KMS-11 (cell line): ENCODE measurements at regions not wholly inside any gene's neighbourhood (a gene's known extent, or its start where the extent isn't known, plus 50 kb on each side); places are given as distances from the start of the nearest gene placed in this dataset.

ENCODE experiments used
- H2AFZ ChIP-seq: fragments of 200-600 bp; sonication (generic); 2 replicates; pipeline ENCODE4 v1.6.1; 2016; ENCODE audit warnings: antibody characterized with exemption, mixed run types, low read depth
- H3K27ac ChIP-seq: fragments of 200-600 bp; sonication (generic); 2 replicates; pipeline ENCODE4 v1.6.1; 2016; ENCODE audit warnings: mild to moderate bottlenecking, mixed run types
- H3K27me3 ChIP-seq: fragments of 200-600 bp; sonication (generic); 2 replicates; pipeline ENCODE4 v1.6.1; 2017; ENCODE audit warnings: mild to moderate bottlenecking, low read depth, mixed run types, moderate library complexity; ENCODE audit not compliant: insufficient read depth
- H3K36me3 ChIP-seq: fragments of 200-600 bp; sonication (generic); 2 replicates; pipeline ENCODE4 v1.6.1; 2017; ENCODE audit warnings: mild to moderate bottlenecking, mixed run types; ENCODE audit not compliant: insufficient read depth
- H3K4me1 ChIP-seq: fragments of 200-600 bp; sonication (generic); 2 replicates; pipeline ENCODE4 v1.6.1; 2016; ENCODE audit warnings: mild to moderate bottlenecking, low read depth, mixed run types; ENCODE audit not compliant: poor library complexity, severe bottlenecking
- H3K4me2 ChIP-seq: fragments of 200-600 bp; sonication (generic); 2 replicates; pipeline ENCODE4 v1.7.0; 2016; ENCODE audit warnings: mild to moderate bottlenecking, mixed run types
- H3K4me3 ChIP-seq: fragments of 200-600 bp; sonication (generic); IDR thresholded peaks from 2 replicates; pipeline ENCODE4 v1.6.1; 2017; ENCODE audit warnings: low read depth, low read length, mixed read lengths; ENCODE audit not compliant: insufficient read depth
- H3K79me2 ChIP-seq: fragments of 200-600 bp; sonication (generic); 2 replicates; pipeline ENCODE4 v1.6.1; 2016; ENCODE audit warnings: low read depth, mixed run types; ENCODE audit not compliant: insufficient read depth
- H3K9ac ChIP-seq: fragments of 200-600 bp; sonication (generic); 2 replicates; pipeline ENCODE4 v1.6.1; 2016; ENCODE audit warnings: mild to moderate bottlenecking, mixed run types
- H4K20me1 ChIP-seq: fragments of 200-600 bp; sonication (generic); 2 replicates; pipeline ENCODE4 v1.6.1; 2016; ENCODE audit warnings: mild to moderate bottlenecking, mixed run types; ENCODE audit not compliant: insufficient read depth
- CTCF ChIP-seq: fragments of 200-600 bp; sonication (generic); conservative IDR thresholded peaks from 2 replicates; pipeline ENCODE4 v1.6.1; 2017; ENCODE audit warnings: low read depth, mild to moderate bottlenecking, antibody characterized with exemption, low read length, moderate library complexity, mixed read lengths

- H3K4me3 ChIP-seq = no peak overlapping the region
- no peak for TF ChIP-seq CTCF
- no peak overlapping the region for H3K9ac ChIP-seq
- no peaks in the 10 kb centered on the region for H3K27me3 ChIP-seq
- H3K79me2 ChIP-seq = no peaks in the 10 kb centered on the region
- no peak overlapping the region for H2AFZ ChIP-seq
- no peak overlapping the region for H3K27ac ChIP-seq
- no peaks in the 10 kb centered on the region for H3K4me1 ChIP-seq
- no peaks in the 10 kb centered on the region for H3K36me3 ChIP-seq
- no peak overlapping the region for H3K4me2 ChIP-seq
- H4K20me1 ChIP-seq = no peaks in the 10 kb centered on the region
Observed at GRCh38 chr13:22594041-22594440, 586.7 kb upstream of the SGCG start.

- Histone ChIP-seq H3K4me2 (no peak overlapping the region), H3K27me3 (no peaks in the 10 kb centered on the region), H3K79me2 (no peaks in the 10 kb centered on the region), H3K4me1 (no peaks in the 10 kb centered on the region), H3K4me3 (no peak overlapping the region), H3K9ac (no peak overlapping the region), H4K20me1 (no peaks in the 10 kb centered on the region), H3K27ac (no peak overlapping the region), H3K36me3 (no peaks in the 10 kb centered on the region), H2AFZ (no peak overlapping the region)
- no peak for TF ChIP-seq CTCF
Observed at GRCh38 chr13:22596171-22596863, 584.5 kb upstream of the SGCG start.

- no peaks in the 10 kb centered on the region for H3K27me3 ChIP-seq
- no peak overlapping the region for H3K4me2 ChIP-seq
- no peaks in the 10 kb centered on the region for H3K79me2 ChIP-seq
- H3K36me3 ChIP-seq = no peaks in the 10 kb centered on the region
- H3K27ac ChIP-seq = no peak overlapping the region
- H3K9ac ChIP-seq = no peak overlapping the region
- no peak overlapping the region for H3K4me3 ChIP-seq
- TF ChIP-seq CTCF = no peak
- H3K4me1 ChIP-seq = no peaks in the 10 kb centered on the region
- H4K20me1 ChIP-seq = no peaks in the 10 kb centered on the region
- no peak overlapping the region for H2AFZ ChIP-seq
Observed at GRCh38 chr13:22599156-22599555, 581.6 kb upstream of the SGCG start.

- Histone ChIP-seq H2AFZ (no peak overlapping the region), H3K9ac (no peak overlapping the region), H3K4me3 (no peak overlapping the region), H4K20me1 (no peaks in the 10 kb centered on the region), H3K36me3 (no peaks in the 10 kb centered on the region), H3K79me2 (no peaks in the 10 kb centered on the region), H3K4me1 (no peaks in the 10 kb centered on the region), H3K27ac (no peak overlapping the region), H3K27me3 (no peaks in the 10 kb centered on the region), H3K4me2 (no peak overlapping the region)
- no peak for TF ChIP-seq CTCF
Observed at GRCh38 chr13:22618002-22618401, 562.8 kb upstream of the SGCG start.
